HG03342 (cell line): ENCODE measurements at regions not wholly inside any gene's neighbourhood (a gene's known extent, or its start where the extent isn't known, plus 50 kb on each side); places are given as distances from the start of the nearest gene placed in this dataset.
A peak's percentile ranks its signal among the peaks of the same experiment; 100 is the strongest.
"Not testable (repeated sequence)": the region's sequence is repeated elsewhere in the genome, so short reads cannot be mapped to it uniquely, and the experiment has no call there.

Experiments used
- ATAC-seq: cut with Tn5 transposase; IDR thresholded peaks from one replicate; pipeline ENCODE4 v1.9.1; 2021; ENCODE audit warnings: mild to moderate bottlenecking, moderate library complexity; ENCODE audit not compliant: unreplicated experiment

- no peak for ATAC-seq
Measured at GRCh38 chr11:8768625-8769333, 86.2 kb downstream of the RPL27A start.

- ATAC-seq = no peak
Measured at GRCh38 chr11:8772571-8773519, 90.3 kb downstream of the RPL27A start.

GRCh38 chr11:8773916-8774539, 91.4 kb downstream of the RPL27A start:
- ATAC-seq = no peak

GRCh38 chr11:8774916-8775315, 92.3 kb downstream of the RPL27A start:
- not testable (repeated sequence) for ATAC-seq

GRCh38 chr11:8775332-8775731, 92.7 kb downstream of the RPL27A start:
- ATAC-seq = no peak

GRCh38 chr11:8775734-8776133, 93.1 kb downstream of the RPL27A start:
- no peak for ATAC-seq

- no peak for ATAC-seq
Measured at GRCh38 chr11:8776209-8776608, 93.6 kb downstream of the RPL27A start.

GRCh38 chr11:8777907-8778767, 95.5 kb downstream of the RPL27A start:
- peak; percentile 72 for ATAC-seq

- no peak for ATAC-seq
Measured at GRCh38 chr11:8779107-8779506, 96.5 kb downstream of the RPL27A start.

GRCh38 chr11:8779732-8780131, 97.1 kb downstream of the RPL27A start:
- no peak for ATAC-seq

GRCh38 chr11:8784954-8785353, 102.4 kb downstream of the RPL27A start:
- no peak for ATAC-seq

GRCh38 chr11:8785457-8785856, 102.9 kb downstream of the RPL27A start:
- ATAC-seq = no peak

GRCh38 chr11:8785998-8786397, 103.4 kb downstream of the RPL27A start:
- ATAC-seq = no peak

GRCh38 chr11:8786933-8787332, 104.3 kb downstream of the RPL27A start:
- no peak for ATAC-seq

- ATAC-seq = no peak
Measured at GRCh38 chr11:8787372-8787771, 104.8 kb downstream of the RPL27A start.

GRCh38 chr11:8788616-8789015, 106.0 kb downstream of the RPL27A start:
- no peak for ATAC-seq

- no peak for ATAC-seq
Measured at GRCh38 chr11:8789864-8790263, 107.3 kb downstream of the RPL27A start.

- ATAC-seq = no peak
Measured at GRCh38 chr11:8790968-8791367, 108.4 kb downstream of the RPL27A start.

GRCh38 chr11:8792710-8793109, 110.1 kb downstream of the RPL27A start:
- no peak for ATAC-seq

- ATAC-seq = no peak
Measured at GRCh38 chr11:8793114-8793777, 110.7 kb downstream of the RPL27A start.
